Small intestine (tissue), 7 donors: ENCODE measurements at regions not wholly inside any gene's neighbourhood (a gene's known extent, or its start where the extent isn't known, plus 50 kb on each side); places are given as distances from the start of the nearest gene placed in this dataset.
A peak's percentile ranks its signal among the peaks of the same experiment; 100 is the strongest.
"Not testable (repeated sequence)": the region's sequence is repeated elsewhere in the genome, so short reads cannot be mapped to it uniquely, and the experiment has no call there.

Experiments used
- DNase-seq, 2 donors: peaks; one replicate each; pipeline versions ENCODE4 v3.0.0 to v3.0.0-alpha.2; 2013
- FAIRE-seq: peaks from 2 replicates; lab custom pipeline; 2012; peaks lifted over from hg19 to GRCh38; lab: Jason Lieb, UNC
- H3K27ac ChIP-seq, 3 donors: one replicate each; pipeline ENCODE4 v1.5.1; 2013; ENCODE audit warnings: low read length in 2 of 3, mild to moderate bottlenecking in 2 of 3, control low read depth in 1 of 3, inconsistent platforms in 1 of 3, low read depth in 1 of 3, moderate library complexity in 1 of 3
- H3K27me3 ChIP-seq, 3 donors: one replicate each; pipeline ENCODE4 v1.6.1; 2013; ENCODE audit warnings: low read length in 3 of 3, inconsistent platforms in 1 of 3; ENCODE audit not compliant: control insufficient read depth in 3 of 3, insufficient read depth in 3 of 3
- H3K36me3 ChIP-seq, 3 donors: one replicate each; pipeline ENCODE4 v1.6.1; 2013; ENCODE audit warnings: low read length in 3 of 3, inconsistent platforms in 1 of 3, low read depth in 1 of 3, mild to moderate bottlenecking in 1 of 3, moderate library complexity in 1 of 3; ENCODE audit not compliant: control insufficient read depth in 3 of 3, insufficient read depth in 2 of 3
- H3K4me1 ChIP-seq, 3 donors: one replicate each; pipeline ENCODE4 v1.6.1; 2013; ENCODE audit warnings: low read length in 2 of 3, inconsistent platforms in 1 of 3, low read depth in 1 of 3, mild to moderate bottlenecking in 1 of 3, moderate library complexity in 1 of 3; ENCODE audit not compliant: control insufficient read depth in 3 of 3, insufficient read depth in 2 of 3
- H3K4me3 ChIP-seq, 3 donors: one replicate each; pipeline ENCODE4 v1.5.1; 2013; ENCODE audit warnings: low read length in 3 of 3, control low read depth in 1 of 3, inconsistent platforms in 1 of 3, low read depth in 1 of 3, mild to moderate bottlenecking in 1 of 3, moderate library complexity in 1 of 3
- H3K9me3 ChIP-seq, 2 donors: one replicate each; pipeline ENCODE4 v1.6.1; 2013; ENCODE audit warnings: low read depth in 1 of 2, low read length in 1 of 2; ENCODE audit not compliant: control insufficient read depth in 2 of 2, insufficient read depth in 1 of 2
- WGBS, 3 donors: extraction: QIAGEN DNeasy Blood & Tissue Kit; methylation state at CpG; one replicate each; pipeline ENCODE4 v1.1.7; 2013; 5-methylcytosine and 5-hydroxymethylcytosine counted together
- donor health status: healthy with polysubstance abuse.
- donor health status: control.
- donor health status: control.
- donor health status: Bipolar disorder and iron deficiency.
- donor health status: healthy.

- no peak overlapping the region for H3K27ac ChIP-seq
- H3K4me3 ChIP-seq, result no peak overlapping the region
- H3K27me3 ChIP-seq, result no peaks in the 10 kb centered on the region
- H3K36me3 ChIP-seq, result peaks cover 0 to 2% (median 0%) of the 10 kb centered on the region in 3 donors
- DNase-seq (no peak), FAIRE-seq (no peak)
- H3K4me1 ChIP-seq, result no peaks in the 10 kb centered on the region
- no peaks in the 10 kb centered on the region for H3K9me3 ChIP-seq
- WGBS, 3 donors, result 75 to 85% (median 80%) methylated on average over 3 of the region's 3 CpGs
These were observed 156.5 kb upstream of the IL12B start for GRCh38 chr5:159486836-159487235.

DNA sequence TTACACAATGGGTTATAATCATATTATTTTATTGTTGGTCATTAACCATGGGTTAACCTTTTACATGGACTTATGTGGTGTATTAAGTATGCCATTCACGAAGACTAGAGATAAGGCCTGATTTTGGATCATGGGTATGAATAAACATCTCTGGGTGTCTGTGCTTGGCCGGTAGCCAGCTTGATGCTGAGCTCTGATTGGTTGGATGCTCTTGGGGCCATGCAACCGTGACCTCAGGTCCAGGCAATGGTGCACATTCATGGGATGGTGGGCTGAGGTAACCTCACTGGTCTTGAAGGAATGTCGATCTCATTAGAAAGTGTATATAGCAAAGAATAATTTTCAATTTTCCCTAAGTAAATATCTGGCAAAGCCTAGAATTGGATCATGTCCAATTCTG, 158.2 kb upstream of the IL12B start:
- Histone ChIP-seq H3K36me3 (peaks cover 0 to 2% (median 0%) of the 10 kb centered on the region in 3 donors), H3K4me1 (no peaks in the 10 kb centered on the region), H3K4me3 (no peak overlapping the region), H3K27me3 (no peaks in the 10 kb centered on the region), H3K27ac (no peak overlapping the region), H3K9me3 (no peaks in the 10 kb centered on the region)
- WGBS, 3 donors, result 19 to 57% (median 34%) methylated on average over 4 of the region's 4 CpGs
- FAIRE-seq, result no peak
- DNase-seq, result peak in 1 of 2 donors; percentile 7

DNA sequence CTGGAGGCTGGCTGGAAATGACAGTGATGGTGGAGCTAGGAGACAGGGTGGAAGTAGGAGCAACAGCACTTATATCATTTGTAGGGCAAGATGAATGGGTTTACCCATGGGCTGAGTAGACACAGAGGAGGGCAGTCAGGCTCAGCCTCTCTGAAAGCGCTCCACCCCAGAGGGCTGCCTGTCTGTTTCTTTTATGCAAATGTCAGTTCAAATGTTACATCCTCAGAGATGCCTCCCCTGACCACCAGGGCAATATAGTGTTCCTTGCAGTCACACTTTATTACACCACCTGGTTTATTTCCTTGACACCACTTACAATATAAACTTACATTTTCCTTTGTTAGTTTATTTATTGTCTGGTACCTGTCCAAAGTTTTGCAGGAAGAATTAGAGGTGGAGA, 159.5 kb upstream of the IL12B start:
- Histone ChIP-seq H3K36me3 (peaks cover 0 to 2% (median 0%) of the 10 kb centered on the region in 3 donors), H3K27me3 (peaks cover 0 to 2% (median 0%) of the 10 kb centered on the region in 3 donors), H3K27ac (no peak overlapping the region), H3K9me3 (no peaks in the 10 kb centered on the region), H3K4me3 (no peak overlapping the region), H3K4me1 (no peaks in the 10 kb centered on the region)
- WGBS, 3 donors, result 100% methylated on average over 1 of the region's 1 CpG
- FAIRE-seq (no peak), DNase-seq (no peak)

DNA sequence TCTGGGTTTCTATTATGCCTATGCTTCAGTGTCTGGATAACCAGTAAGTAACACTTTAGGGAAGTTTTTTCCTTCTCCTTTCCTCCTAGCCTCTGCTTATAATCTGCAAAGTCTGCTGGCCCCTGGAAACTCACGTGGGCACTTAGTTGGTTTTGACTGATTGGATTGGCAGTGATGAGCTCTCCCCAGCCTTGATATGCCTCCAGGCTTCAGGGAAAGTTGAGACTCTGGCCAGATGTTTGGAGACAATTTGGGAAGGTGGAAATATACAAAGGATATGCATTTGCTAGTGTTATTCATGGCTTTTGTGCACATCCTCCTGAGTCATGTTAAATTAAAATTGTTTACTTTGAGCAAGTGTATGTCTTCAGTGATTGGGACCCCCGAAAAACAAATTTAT, 160.2 kb upstream of the IL12B start:
- no peak overlapping the region for H3K27ac ChIP-seq
- H3K4me3 ChIP-seq, result no peak overlapping the region
- FAIRE-seq, result no peak
- no peaks in the 10 kb centered on the region for H3K9me3 ChIP-seq
- DNase-seq, result no peak
- peaks cover 0 to 2% (median 0%) of the 10 kb centered on the region in 3 donors for H3K27me3 ChIP-seq
- 50 to 78% (median 66%) methylated on average over 2 of the region's 2 CpGs for WGBS, 3 donors
- H3K4me1 ChIP-seq, result no peaks in the 10 kb centered on the region
- H3K36me3 ChIP-seq, result peaks cover 0 to 2% (median 0%) of the 10 kb centered on the region in 3 donors

- H3K36me3 ChIP-seq, result peaks cover 0 to 2% (median 0%) of the 10 kb centered on the region in 3 donors
- no peaks in the 10 kb centered on the region for H3K9me3 ChIP-seq
- H3K4me1 ChIP-seq, result no peaks in the 10 kb centered on the region
- FAIRE-seq, result no peak
- no peak overlapping the region for H3K4me3 ChIP-seq
- no peak for DNase-seq
- H3K27me3 ChIP-seq, result peaks cover 0 to 2% (median 0%) of the 10 kb centered on the region in 3 donors
- no peak overlapping the region for H3K27ac ChIP-seq
These were observed 163.4 kb upstream of the IL12B start for GRCh38 chr5:159493696-159494095.

DNA sequence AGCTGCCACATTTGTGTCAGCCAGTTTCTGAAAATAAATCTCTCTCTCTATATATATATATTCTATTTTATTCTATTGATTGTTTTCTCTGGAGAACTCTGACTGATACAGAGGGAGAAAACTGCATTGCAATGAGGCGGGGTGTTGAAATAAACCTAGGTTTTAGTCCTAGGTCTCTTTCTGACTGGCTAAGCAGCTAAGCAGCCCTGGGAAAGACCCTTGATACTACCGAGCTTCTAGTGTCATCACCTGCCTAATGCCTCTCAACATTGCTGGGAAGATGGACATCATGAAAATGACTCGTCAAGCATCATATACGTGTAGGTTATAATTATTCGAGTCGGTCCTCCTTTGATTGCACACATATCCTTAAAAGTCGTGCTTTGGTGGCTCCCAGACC, 166.5 kb upstream of the IL12B start:
- no peak overlapping the region for H3K27ac ChIP-seq
- no peak overlapping the region for H3K4me3 ChIP-seq
- no peaks in the 10 kb centered on the region for H3K4me1 ChIP-seq
- 80 to 89% (median 83%) methylated on average over 7 of the region's 7 CpGs for WGBS, 3 donors
- no peaks in the 10 kb centered on the region for H3K36me3 ChIP-seq
- FAIRE-seq, result no peak
- H3K27me3 ChIP-seq, result peaks cover 0 to 2% (median 0%) of the 10 kb centered on the region in 3 donors
- no peaks in the 10 kb centered on the region for H3K9me3 ChIP-seq
- DNase-seq, result no peak

DNA sequence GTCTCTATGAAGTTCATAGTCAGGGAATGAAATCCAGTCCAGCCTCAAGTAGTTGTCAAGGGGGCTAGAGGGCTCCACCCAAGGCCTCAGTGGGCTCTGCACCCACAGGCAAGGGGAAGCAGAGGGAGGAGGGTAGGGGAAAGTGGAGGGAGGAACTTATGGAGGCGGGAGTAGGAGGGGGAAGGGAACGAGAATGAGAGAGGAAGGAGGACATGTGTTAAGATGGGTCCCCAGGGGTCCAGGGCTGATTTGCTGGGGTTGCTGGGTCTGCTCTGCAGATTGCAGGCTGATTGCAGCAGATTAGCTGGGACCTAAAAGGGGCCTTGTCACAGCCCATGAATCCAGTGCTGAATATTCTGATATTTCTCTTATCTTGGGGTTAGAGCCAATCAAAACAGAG, 166.9 kb upstream of the IL12B start:
- FAIRE-seq (no peak), DNase-seq (no peak)
- Histone ChIP-seq H3K9me3 (no peaks in the 10 kb centered on the region), H3K27me3 (peaks cover 0 to 2% (median 0%) of the 10 kb centered on the region in 3 donors), H3K4me1 (no peaks in the 10 kb centered on the region), H3K4me3 (no peak overlapping the region), H3K36me3 (no peaks in the 10 kb centered on the region), H3K27ac (no peak overlapping the region)
- 45 to 54% (median 51%) methylated on average over 2 of the region's 2 CpGs for WGBS, 3 donors

GRCh38 chr5:159498630-159499029, 168.3 kb upstream of the IL12B start:
- H3K36me3 ChIP-seq, result no peaks in the 10 kb centered on the region
- no peaks in the 10 kb centered on the region for H3K4me1 ChIP-seq
- peaks cover 0 to 2% (median 0%) of the 10 kb centered on the region in 3 donors for H3K27me3 ChIP-seq
- no peak overlapping the region for H3K27ac ChIP-seq
- no peak for DNase-seq
- H3K9me3 ChIP-seq, result no peaks in the 10 kb centered on the region
- H3K4me3 ChIP-seq, result no peak overlapping the region
- no peak for FAIRE-seq

DNA sequence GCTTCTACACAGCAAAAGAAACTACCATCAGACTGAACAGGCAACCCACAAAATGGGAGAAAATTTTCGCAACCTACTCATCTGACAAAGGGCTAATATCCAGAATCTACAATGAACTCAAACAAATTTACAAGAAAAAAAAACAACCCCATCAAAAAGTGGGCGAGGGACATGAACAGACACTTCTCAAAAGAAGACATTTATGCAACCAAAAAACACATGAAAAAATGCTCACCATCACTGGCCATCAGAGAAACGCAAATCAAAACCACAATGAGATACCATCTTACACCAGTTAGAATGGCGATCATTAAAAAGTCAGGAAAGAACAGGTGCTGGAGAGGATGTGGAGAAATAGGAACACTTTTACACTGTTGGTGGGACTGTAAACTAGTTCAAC, 171.8 kb upstream of the IL12B start:
- DNase-seq, H3K9me3 ChIP-seq, H3K36me3 ChIP-seq, FAIRE-seq, H3K4me1 ChIP-seq, H3K4me3 ChIP-seq, H3K27me3 ChIP-seq, H3K27ac ChIP-seq: not testable (repeated sequence)
- 86 to 97% (median 92%) methylated on average over 2 to 4 of the region's 4 CpGs for WGBS, 3 donors
